Endothelial cell of hepatic sinusoid (primary cell): ENCODE measurements at regions not wholly inside any gene's neighbourhood (a gene's known extent, or its start where the extent isn't known, plus 50 kb on each side); places are given as distances from the start of the nearest gene placed in this dataset.

Source experiments
- in situ Hi-C: cut with HindIII; loops from 2 replicates; pipeline ENCODE4 v1.10.0; 2017; ENCODE audit warnings: low sequenced_read_pairs

GRCh38 chr22:47793304-47794101 lies 1031.1 kb downstream of the TBC1D22A start:
- in situ Hi-C loops, result no loop called here

GRCh38 chr22:47789171-47789570 lies 1026.7 kb downstream of the TBC1D22A start:
- in situ Hi-C loops, result no loop called here

- in situ Hi-C loops, result no loop called here
Measured at GRCh38 chr22:47788461-47788860, 1026.0 kb downstream of the TBC1D22A start.

- in situ Hi-C loops, result no loop called here
Measured at GRCh38 chr22:47787501-47788227, 1025.2 kb downstream of the TBC1D22A start.

GRCh38 chr22:47786650-47787290 lies 1024.3 kb downstream of the TBC1D22A start:
- in situ Hi-C loops, result no loop called here

- in situ Hi-C loops, result no loop called here
Measured at GRCh38 chr22:47784991-47785390, 1022.5 kb downstream of the TBC1D22A start.

GRCh38 chr22:47784367-47784983 lies 1022.0 kb downstream of the TBC1D22A start:
- in situ Hi-C loops, result no loop called here

- in situ Hi-C loops, result no loop called here
Measured at GRCh38 chr22:47783433-47784366, 1021.2 kb downstream of the TBC1D22A start.

- in situ Hi-C loops, result no loop called here
Measured at GRCh38 chr22:47782328-47783075, 1020.1 kb downstream of the TBC1D22A start.

GRCh38 chr22:47781427-47782111 lies 1019.1 kb downstream of the TBC1D22A start:
- in situ Hi-C loops, result no loop called here

GRCh38 chr22:47781024-47781423 lies 1018.6 kb downstream of the TBC1D22A start:
- in situ Hi-C loops, result no loop called here

- in situ Hi-C loops, result no loop called here
Measured at GRCh38 chr22:47780281-47780875, 1017.9 kb downstream of the TBC1D22A start.

- in situ Hi-C loops, result no loop called here
Measured at GRCh38 chr22:47779474-47779873, 1017.0 kb downstream of the TBC1D22A start.

- in situ Hi-C loops, result no loop called here
Measured at GRCh38 chr22:47778160-47778658, 1015.8 kb downstream of the TBC1D22A start.

GRCh38 chr22:47777426-47777825 lies 1015.0 kb downstream of the TBC1D22A start:
- in situ Hi-C loops, result no loop called here

GRCh38 chr22:47776329-47776728 lies 1013.9 kb downstream of the TBC1D22A start:
- in situ Hi-C loops, result no loop called here

- in situ Hi-C loops, result no loop called here
Measured at GRCh38 chr22:47775686-47776085, 1013.2 kb downstream of the TBC1D22A start.

- in situ Hi-C loops, result no loop called here
Measured at GRCh38 chr22:47775191-47775590, 1012.7 kb downstream of the TBC1D22A start.
